MG63 (cell line): ENCODE measurements at regions not wholly inside any gene's neighbourhood (a gene's known extent, or its start where the extent isn't known, plus 50 kb on each side); places are given as distances from the start of the nearest gene placed in this dataset.
A peak's percentile ranks its signal among the peaks of the same experiment; 100 is the strongest.
"Not testable (repeated sequence)": the region's sequence is repeated elsewhere in the genome, so short reads cannot be mapped to it uniquely, and the experiment has no call there.

ENCODE experiments used
- DNase-seq: peaks from one replicate; pipeline ENCODE4 v3.0.0-alpha.2; 2020
- H3K27me3 ChIP-seq: fragments of 250-450 bp; sonication (Bioruptor Pico); 2 replicates; pipeline ENCODE4 v1.5.1; 2020; ENCODE audit warnings: mild to moderate bottlenecking, moderate library complexity
- H3K36me3 ChIP-seq: fragments of 250-450 bp; sonication (Bioruptor Pico); 2 replicates; pipeline ENCODE4 v1.5.1; 2020; ENCODE audit warnings: mild to moderate bottlenecking, moderate library complexity
- H3K4me3 ChIP-seq: fragments of 250-450 bp; sonication (Bioruptor Pico); 2 replicates; pipeline ENCODE4 v1.5.1; 2020; ENCODE audit warnings: mild to moderate bottlenecking, moderate library complexity
- H3K9me3 ChIP-seq: fragments of 250-450 bp; sonication (Bioruptor Pico); 2 replicates; pipeline ENCODE4 v1.5.1; 2020; ENCODE audit warnings: mild to moderate bottlenecking, moderate library complexity

DNA sequence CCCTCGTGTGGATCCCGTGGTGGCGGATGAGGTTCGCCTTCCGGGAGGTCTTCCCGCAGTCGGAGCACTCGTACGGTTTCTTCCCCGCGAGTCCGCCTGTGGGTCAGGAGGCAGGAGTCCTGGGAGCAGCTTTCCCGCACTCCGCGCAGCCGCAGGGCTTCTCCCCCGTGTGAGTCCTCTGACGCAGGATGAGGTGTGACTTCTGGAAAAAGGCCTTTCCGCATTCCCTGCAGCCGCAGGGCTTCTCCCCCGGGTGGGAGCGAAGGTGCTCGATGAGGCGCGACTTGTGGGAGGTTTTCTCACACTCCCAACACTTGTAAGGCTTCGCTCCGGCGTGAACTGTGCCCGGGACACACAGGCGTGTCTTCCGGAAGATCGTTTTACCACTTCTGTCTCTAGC, 68.8 kb upstream of the WIPI2 start:
- not testable (repeated sequence) for H3K4me3 ChIP-seq, H3K36me3 ChIP-seq, H3K9me3 ChIP-seq, H3K27me3 ChIP-seq
- peak; percentile 6 for DNase-seq

DNA sequence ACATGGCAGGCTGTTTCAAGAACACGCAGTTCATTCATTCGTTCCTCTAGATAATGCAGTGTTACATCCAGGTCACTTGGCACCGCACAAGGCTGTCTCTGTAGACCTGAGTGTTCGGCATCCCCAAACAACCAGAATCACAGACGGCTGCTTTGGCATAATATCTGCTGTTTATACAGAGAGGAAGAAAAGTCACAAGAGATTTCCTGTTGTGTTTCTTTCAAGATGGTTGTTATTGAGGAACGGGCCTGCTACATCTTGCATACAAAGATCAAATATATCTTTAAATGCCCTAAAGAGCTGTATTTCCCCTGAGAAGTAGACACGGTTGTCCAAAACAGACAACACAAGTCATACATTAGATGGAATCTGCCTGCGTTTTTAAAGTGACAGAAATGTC, 58.8 kb upstream of the WIPI2 start:
- not testable (repeated sequence) for H3K4me3 ChIP-seq, H3K9me3 ChIP-seq

DNA sequence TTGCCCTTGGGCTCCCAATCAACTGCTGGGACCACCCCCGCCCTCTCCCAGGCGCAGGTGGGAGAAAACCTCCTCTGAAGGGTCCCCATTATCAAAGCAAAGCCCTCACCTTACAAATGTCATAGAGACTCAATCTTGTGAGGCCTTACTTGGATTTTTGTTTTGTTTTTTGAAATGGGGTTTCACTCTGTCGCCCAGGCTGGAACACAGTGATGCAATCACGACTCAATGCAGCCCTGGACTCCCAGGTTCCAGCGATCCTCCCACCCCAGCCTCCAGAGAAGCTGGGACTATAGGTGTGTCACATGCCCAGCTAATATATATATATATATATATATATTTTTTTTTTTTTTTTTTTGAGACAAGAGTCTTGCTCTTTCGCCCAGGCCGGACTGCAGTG, 57.5 kb upstream of the WIPI2 start:
- H3K4me3 ChIP-seq: no peak overlapping the region
- H3K9me3 ChIP-seq: no peaks in the 10 kb centered on the region
- DNase-seq: no peak
- no peaks in the 10 kb centered on the region for H3K27me3 ChIP-seq
- no peaks in the 10 kb centered on the region for H3K36me3 ChIP-seq

More for the DNA sequence above, 58.8 kb upstream of the WIPI2 start:
- not testable (repeated sequence) for DNase-seq, H3K36me3 ChIP-seq, H3K27me3 ChIP-seq

- Histone ChIP-seq H3K36me3 (no peaks in the 10 kb centered on the region), H3K9me3 (no peaks in the 10 kb centered on the region), H3K4me3 (no peak overlapping the region), H3K27me3 (peaks cover 2% of the 10 kb centered on the region; the same call in 1 of the 2 replicates)
- peak; percentile 14 for DNase-seq
Observed at GRCh38 chr7:5139998-5140397, 50.0 kb upstream of the WIPI2 start.
